ENCODE measurements at regions not wholly inside any gene's neighbourhood (a gene's known extent, or its start where the extent isn't known, plus 50 kb on each side); places are given as distances from the start of the nearest gene placed in this dataset.

- no peak for TF ChIP-seq CTCF (IDR thresholded peaks at IDR 0.05; ENCODE audit: low read depth, low read length, missing input control)
- no peak for TF ChIP-seq SP1 (IDR thresholded peaks at IDR 0.05)
- TF ChIP-seq REST (IDR thresholded peaks at IDR 0.05), result no peak
- TF ChIP-seq RAD21 (IDR thresholded peaks at IDR 0.05), result no peak
- TF ChIP-seq NR2F2 (IDR thresholded peaks at IDR 0.05), result no peak
- TF ChIP-seq TAF1 (conservative IDR thresholded peaks at IDR 0.05), result no peak
- TF ChIP-seq MAX (IDR thresholded peaks at IDR 0.05), result no peak
- TF ChIP-seq FOXA1 (IDR thresholded peaks at IDR 0.05), result no peak
- no peak for TF ChIP-seq EGR1 (IDR thresholded peaks at IDR 0.05; ENCODE audit: low read depth in 2 of 2)
- no peak for TF ChIP-seq ZBTB33 (IDR thresholded peaks at IDR 0.05)
- TF ChIP-seq FOXA2 (IDR thresholded peaks at IDR 0.05), result no peak
- TF ChIP-seq HNF4G (IDR thresholded peaks at IDR 0.05), result no peak
- no peak for TF ChIP-seq RXRA (IDR thresholded peaks at IDR 0.05)
Measured at GRCh38 chr14:86847140-86847539, 1145.8 kb downstream of the GALC start.
